C4-2B (cell line): ENCODE measurements at regions not wholly inside any gene's neighbourhood (a gene's known extent, or its start where the extent isn't known, plus 50 kb on each side); places are given as distances from the start of the nearest gene placed in this dataset.

Source experiments
- CTCF ChIP-seq: fragments of 450-650 bp; conservative IDR thresholded peaks from 2 replicates; pipeline ENCODE4 v1.5.1; 2017; ENCODE audit warnings: mild to moderate bottlenecking
- ZFX ChIP-seq: fragments of 450-650 bp; IDR thresholded peaks from 2 replicates; pipeline ENCODE4 v1.6.1; 2017

DNA sequence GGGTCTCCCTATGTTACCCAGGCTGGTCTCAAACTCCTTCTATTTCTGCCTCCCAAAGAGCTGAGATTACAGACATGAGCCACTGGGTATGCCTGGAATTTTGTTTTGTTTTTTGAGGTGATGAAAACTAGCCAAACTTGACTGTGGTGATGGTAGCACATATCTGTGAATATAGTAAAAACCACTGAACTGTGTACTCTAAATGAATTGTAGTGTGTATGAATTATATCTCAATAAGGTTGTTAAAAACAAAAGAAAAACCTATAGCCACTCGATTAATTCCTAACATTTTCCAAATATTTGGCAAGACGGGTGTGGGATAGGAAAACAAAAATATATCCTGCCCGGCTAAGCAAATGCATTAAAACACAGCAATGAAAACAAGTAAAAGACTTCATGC lies 1302.3 kb upstream of the CHAC2 start:
- no peak for TF ChIP-seq CTCF
- no peak for TF ChIP-seq ZFX
